Stimulated activated CD4-positive, alpha-beta T cell treated with anti-CD3 and anti-CD28 coated beads, Interleukin-1b, Interleukin-23, amount 100 ng/mL, for 1 hour (primary cell): ENCODE measurements at regions not wholly inside any gene's neighbourhood (a gene's known extent, or its start where the extent isn't known, plus 50 kb on each side); places are given as distances from the start of the nearest gene placed in this dataset.

Source experiments
- DNase-seq, 2 donors: peaks; one replicate each; pipeline ENCODE4 v3.0.0-alpha.2; 2020; ENCODE audit warnings: low read depth in 2 of 2

GRCh38 chr15:95319242-95319641, 1011.3 kb upstream of the NR2F2 start:
- DNase-seq, result no peak

- no peak for DNase-seq
Observed at GRCh38 chr15:95323796-95324195, 1006.7 kb upstream of the NR2F2 start.

GRCh38 chr15:95324656-95325055, 1005.8 kb upstream of the NR2F2 start:
- DNase-seq, result no peak

GRCh38 chr15:95325763-95326404, 1004.6 kb upstream of the NR2F2 start:
- DNase-seq, result no peak

- DNase-seq, result no peak
Observed at GRCh38 chr15:95326431-95327182, 1003.9 kb upstream of the NR2F2 start.

GRCh38 chr15:95327183-95327525, 1003.3 kb upstream of the NR2F2 start:
- no peak for DNase-seq

GRCh38 chr15:95327661-95328060, 1002.8 kb upstream of the NR2F2 start:
- no peak for DNase-seq

GRCh38 chr15:95328559-95328958, 1001.9 kb upstream of the NR2F2 start:
- no peak for DNase-seq

GRCh38 chr15:95329362-95329761, 1001.1 kb upstream of the NR2F2 start:
- DNase-seq, result no peak

GRCh38 chr15:95341686-95342085, 988.8 kb upstream of the NR2F2 start:
- no peak for DNase-seq

- DNase-seq, result no peak
Observed at GRCh38 chr15:95345867-95346266, 984.6 kb upstream of the NR2F2 start.

- no peak for DNase-seq
Observed at GRCh38 chr15:95346721-95347475, 983.6 kb upstream of the NR2F2 start.

GRCh38 chr15:95347837-95348236, 982.7 kb upstream of the NR2F2 start:
- no peak for DNase-seq

- no peak for DNase-seq
Observed at GRCh38 chr15:95350908-95351307, 979.6 kb upstream of the NR2F2 start.

- no peak for DNase-seq
Observed at GRCh38 chr15:95352631-95353187, 977.8 kb upstream of the NR2F2 start.

- DNase-seq, result no peak
Observed at GRCh38 chr15:95353512-95353911, 977.0 kb upstream of the NR2F2 start.

- DNase-seq, result no peak
Observed at GRCh38 chr15:95359966-95360365, 970.5 kb upstream of the NR2F2 start.

- no peak for DNase-seq
Observed at GRCh38 chr15:95362306-95362705, 968.2 kb upstream of the NR2F2 start.

GRCh38 chr15:95363646-95364045, 966.9 kb upstream of the NR2F2 start:
- DNase-seq, result no peak

GRCh38 chr15:95365511-95366107, 964.9 kb upstream of the NR2F2 start:
- no peak for DNase-seq

GRCh38 chr15:95368191-95368590, 962.3 kb upstream of the NR2F2 start:
- no peak for DNase-seq
